SIG-M5 (cell line): ENCODE measurements at regions not wholly inside any gene's neighbourhood (a gene's known extent, or its start where the extent isn't known, plus 50 kb on each side); places are given as distances from the start of the nearest gene placed in this dataset.
"Not testable (repeated sequence)": the region's sequence is repeated elsewhere in the genome, so short reads cannot be mapped to it uniquely, and the experiment has no call there.

Source experiments
- DNase-seq: peaks from one replicate; lab custom pipeline; 2025; lab: John Stamatoyannopoulos, UW

- DNase-seq, result no peak
Measured at GRCh38 chr3:24545887-24546286, 51.2 kb upstream of the THRB start.

- DNase-seq, result no peak
Measured at GRCh38 chr3:24548278-24548677, 53.6 kb upstream of the THRB start.

GRCh38 chr3:24550588-24550987 is 55.9 kb upstream of the THRB start:
- no peak for DNase-seq

- DNase-seq, result no peak
Measured at GRCh38 chr3:24551626-24552025, 57.0 kb upstream of the THRB start.

- DNase-seq, result no peak
Measured at GRCh38 chr3:24562895-24563294, 68.2 kb upstream of the THRB start.

GRCh38 chr3:24565053-24565452 is 70.4 kb upstream of the THRB start:
- DNase-seq, result no peak

GRCh38 chr3:24565656-24566055 is 71.0 kb upstream of the THRB start:
- no peak for DNase-seq

- no peak for DNase-seq
Measured at GRCh38 chr3:24566927-24567326, 72.3 kb upstream of the THRB start.

GRCh38 chr3:24572409-24572808 is 77.8 kb upstream of the THRB start:
- DNase-seq, result not testable (repeated sequence)

- DNase-seq, result no peak
Measured at GRCh38 chr3:24573576-24573975, 78.9 kb upstream of the THRB start.

GRCh38 chr3:24578324-24578723 is 83.7 kb upstream of the THRB start:
- no peak for DNase-seq

GRCh38 chr3:24578951-24579421 is 84.3 kb upstream of the THRB start:
- DNase-seq, result no peak

GRCh38 chr3:24582431-24583403 is 88.1 kb upstream of the THRB start:
- DNase-seq, result no peak

- no peak for DNase-seq
Measured at GRCh38 chr3:24586920-24587319, 92.3 kb upstream of the THRB start.

- no peak for DNase-seq
Measured at GRCh38 chr3:24588629-24589512, 94.2 kb upstream of the THRB start.

- DNase-seq, result no peak
Measured at GRCh38 chr3:24589513-24589851, 94.8 kb upstream of the THRB start.

GRCh38 chr3:24589931-24590880 is 95.6 kb upstream of the THRB start:
- DNase-seq, result no peak

GRCh38 chr3:24591191-24591590 is 96.5 kb upstream of the THRB start:
- no peak for DNase-seq

- DNase-seq, result no peak
Measured at GRCh38 chr3:24591661-24592555, 97.3 kb upstream of the THRB start.

- DNase-seq, result no peak
Measured at GRCh38 chr3:24594161-24594560, 99.5 kb upstream of the THRB start.

- DNase-seq, result no peak
Measured at GRCh38 chr3:24595796-24596195, 101.1 kb upstream of the THRB start.
